Neural cell (in vitro differentiated cells): ENCODE measurements at regions not wholly inside any gene's neighbourhood (a gene's known extent, or its start where the extent isn't known, plus 50 kb on each side); places are given as distances from the start of the nearest gene placed in this dataset.

Source experiments
- H2AFZ ChIP-seq: fragments of 200-600, 300-800 bp; sonication (generic), shearing (Covaris generic); 2 replicates; pipeline ENCODE4 v1.6.0; 2014; ENCODE audit warnings: low read depth, mild to moderate bottlenecking, antibody characterized with exemption, low read length, moderate library complexity
- H3F3A ChIP-seq: fragments of 200-600 bp; shearing (Covaris generic); 2 replicates; pipeline ENCODE4 v1.6.1; 2016; ENCODE audit warnings: mild to moderate bottlenecking, moderate library complexity, mixed read lengths, antibody characterized with exemption, low read length; ENCODE audit not compliant: insufficient read depth, poor library complexity, severe bottlenecking
- H3K27ac ChIP-seq: fragments of 200-600, 300-800 bp; sonication (generic), shearing (Covaris generic); 2 replicates; pipeline ENCODE4 v1.5.1; 2014; ENCODE audit warnings: mild to moderate bottlenecking, low read length, moderate library complexity
- H3K27me3 ChIP-seq: fragments of 300-800, 200-600 bp; sonication (generic), shearing (Covaris generic); 2 replicates; pipeline ENCODE4 v1.6.0; 2014; ENCODE audit warnings: mild to moderate bottlenecking, low read depth, low read length, moderate library complexity; ENCODE audit not compliant: insufficient read depth
- H3K36me3 ChIP-seq: fragments of 300-800, 200-600 bp; sonication (generic), shearing (Covaris generic); 2 replicates; pipeline ENCODE4 v1.5.1; 2014; ENCODE audit warnings: mild to moderate bottlenecking, antibody characterized with exemption, low read length, moderate library complexity; ENCODE audit not compliant: insufficient read depth
- H3K4me2 ChIP-seq: fragments of 300-800, 200-600 bp; sonication (generic), shearing (Covaris generic); 2 replicates; pipeline ENCODE4 v1.6.0; 2014; ENCODE audit warnings: mild to moderate bottlenecking, low read length
- H3K4me3 ChIP-seq: fragments of 300-800, 200-600 bp; sonication (generic), shearing (Covaris generic); 2 replicates; pipeline ENCODE4 v1.5.1; 2014; ENCODE audit warnings: mild to moderate bottlenecking, low read length, moderate library complexity
- H3K79me2 ChIP-seq: fragments of 200-600 bp; shearing (Covaris generic); replicated peaks from 2 replicates; pipeline ENCODE4 v1.6.0; 2014; ENCODE audit warnings: mild to moderate bottlenecking, low read length, moderate library complexity; ENCODE audit not compliant: insufficient read depth
- H3K9ac ChIP-seq: fragments of 300-800, 200-600 bp; sonication (generic), shearing (Covaris generic); 2 replicates; pipeline ENCODE4 v1.6.1; 2016; ENCODE audit warnings: mild to moderate bottlenecking, low read length, mixed read lengths
- H3K9me2 ChIP-seq: fragments of 200-600 bp; shearing (Covaris generic); 2 replicates; pipeline ENCODE4 v1.6.1; 2016; ENCODE audit warnings: mild to moderate bottlenecking, low read length, mixed read lengths; ENCODE audit not compliant: insufficient read depth
- H3K9me3 ChIP-seq: fragments of 200-600, 300-800 bp; sonication (generic), shearing (Covaris generic); 2 replicates; pipeline ENCODE4 v1.6.1; 2016; ENCODE audit warnings: mild to moderate bottlenecking, mixed run types, low read length, moderate library complexity, mixed read lengths
- H4K20me1 ChIP-seq: fragments of 200-600 bp; shearing (Covaris generic); 2 replicates; pipeline ENCODE4 v1.6.1; 2016; ENCODE audit warnings: mild to moderate bottlenecking, mixed run types; ENCODE audit not compliant: insufficient read depth
- CTCF ChIP-seq: fragments of 450-650 bp; IDR thresholded peaks from 2 replicates; pipeline ENCODE4 v1.5.1; 2014; ENCODE audit warnings: antibody characterized with exemption, mild to moderate bottlenecking, moderate library complexity; ENCODE audit not compliant: poor library complexity, severe bottlenecking
- EP300 ChIP-seq: fragments of 450-650 bp; conservative IDR thresholded peaks from 2 replicates; pipeline ENCODE4 v1.6.1; 2014; ENCODE audit warnings: antibody characterized with exemption, mild to moderate bottlenecking, moderate library complexity; ENCODE audit not compliant: poor library complexity, severe bottlenecking
- EZH2 ChIP-seq: fragments of 200-600, 300-800 bp; shearing (Covaris generic), sonication (generic); IDR thresholded peaks from 2 replicates; pipeline ENCODE4 v1.6.1; 2014; ENCODE audit warnings: antibody characterized with exemption, low read length, borderline replicate concordance, mild to moderate bottlenecking; ENCODE audit not compliant: insufficient read depth, poor library complexity, severe bottlenecking
- MXI1 ChIP-seq: fragments of 450-650 bp; conservative IDR thresholded peaks from 2 replicates; pipeline ENCODE4 v1.6.1; 2014; ENCODE audit warnings: antibody characterized with exemption, mild to moderate bottlenecking; ENCODE audit not compliant: poor library complexity, severe bottlenecking
- POLR2AphosphoS5 ChIP-seq: IDR thresholded peaks from 2 replicates; pipeline ENCODE4 v1.6.1; 2012
- RAD21 ChIP-seq: fragments of 450-650 bp; conservative IDR thresholded peaks from 2 replicates; pipeline ENCODE4 v1.6.1; 2014; ENCODE audit warnings: antibody characterized with exemption, mild to moderate bottlenecking, moderate library complexity
- REST ChIP-seq: IDR thresholded peaks from 2 replicates; pipeline ENCODE4 v1.6.1; 2012; ENCODE audit warnings: borderline replicate concordance
- SMC3 ChIP-seq: fragments of 450-650 bp; conservative IDR thresholded peaks from 2 replicates; pipeline ENCODE4 v1.6.1; 2014; ENCODE audit warnings: antibody characterized with exemption, mild to moderate bottlenecking, moderate library complexity; ENCODE audit not compliant: poor library complexity
- TAF1 ChIP-seq: IDR thresholded peaks from 2 replicates; pipeline ENCODE4 v1.6.1; 2012; ENCODE audit warnings: low read depth

GRCh38 chr18:76720683-76721082 lies 101.7 kb upstream of the ZNF236 start:
- H3F3A ChIP-seq: no peaks in the 10 kb centered on the region
- no peaks in the 10 kb centered on the region for H3K9me2 ChIP-seq
- H3K9ac ChIP-seq: no peak overlapping the region
- H3K36me3 ChIP-seq: no peaks in the 10 kb centered on the region
- no peaks in the 10 kb centered on the region for H4K20me1 ChIP-seq
- no peak overlapping the region for H3K4me3 ChIP-seq
- no peak overlapping the region for H2AFZ ChIP-seq
- H3K9me3 ChIP-seq: no peaks in the 10 kb centered on the region
- H3K4me2 ChIP-seq: no peak overlapping the region
- no peaks in the 10 kb centered on the region for H3K79me2 ChIP-seq
- H3K27me3 ChIP-seq: no peaks in the 10 kb centered on the region
- TF ChIP-seq SMC3: no peak
- H3K27ac ChIP-seq: no peak overlapping the region

GRCh38 chr18:76715012-76715610 lies 107.2 kb upstream of the ZNF236 start:
- Histone ChIP-seq H3K4me3 (no peak overlapping the region), H3K79me2 (no peaks in the 10 kb centered on the region), H4K20me1 (no peaks in the 10 kb centered on the region), H3K4me2 (no peak overlapping the region), H3K9ac (no peak overlapping the region), H2AFZ (no peak overlapping the region), H3K27me3 (no peaks in the 10 kb centered on the region), H3K9me3 (no peaks in the 10 kb centered on the region), H3K27ac (no peak overlapping the region), H3K9me2 (no peaks in the 10 kb centered on the region), H3K36me3 (no peaks in the 10 kb centered on the region), H3F3A (no peaks in the 10 kb centered on the region)
- no peak for TF ChIP-seq SMC3
- no peak for TF ChIP-seq EZH2
- TF ChIP-seq TAF1: no peak
- TF ChIP-seq EP300: no peak
- TF ChIP-seq MXI1: no peak
- no peak for TF ChIP-seq RAD21
- no peak for TF ChIP-seq CTCF
- TF ChIP-seq POLR2AphosphoS5: no peak
- no peak for TF ChIP-seq REST

DNA sequence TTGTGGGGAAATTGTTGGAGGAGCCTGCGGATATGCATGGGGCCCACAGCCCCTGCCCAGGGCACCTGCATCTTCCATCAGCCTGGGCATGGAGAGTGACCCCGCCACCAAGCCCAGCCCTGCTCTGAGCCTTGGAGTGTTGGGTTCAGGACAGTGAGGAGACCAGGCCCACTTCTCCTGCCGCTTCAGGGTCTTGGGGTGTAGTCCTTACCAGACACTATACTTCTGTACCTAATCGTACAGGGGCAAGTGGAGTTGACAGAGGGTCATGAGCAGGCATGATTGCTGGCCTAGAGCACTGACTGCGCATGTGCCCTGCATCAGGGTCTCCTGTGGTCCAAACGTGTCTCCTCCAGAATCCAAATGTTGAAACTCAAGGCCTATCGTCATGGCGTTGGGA lies 108.9 kb upstream of the ZNF236 start:
- H3K27me3 ChIP-seq: no peaks in the 10 kb centered on the region
- H3K27ac ChIP-seq: no peak overlapping the region
- no peaks in the 10 kb centered on the region for H3K79me2 ChIP-seq
- H2AFZ ChIP-seq: no peak overlapping the region
- no peaks in the 10 kb centered on the region for H3K36me3 ChIP-seq
- no peaks in the 10 kb centered on the region for H4K20me1 ChIP-seq
- H3K4me2 ChIP-seq: no peak overlapping the region
- no peaks in the 10 kb centered on the region for H3F3A ChIP-seq
- no peak overlapping the region for H3K9ac ChIP-seq
- no peak for TF ChIP-seq REST
- no peak for TF ChIP-seq SMC3
- TF ChIP-seq TAF1: no peak
- no peak for TF ChIP-seq CTCF
- TF ChIP-seq POLR2AphosphoS5: no peak
- TF ChIP-seq EP300: no peak
- no peak for TF ChIP-seq EZH2
- TF ChIP-seq RAD21: no peak
- no peak for TF ChIP-seq MXI1
- H3K9me2 ChIP-seq: no peaks in the 10 kb centered on the region
- no peak overlapping the region for H3K4me3 ChIP-seq
- H3K9me3 ChIP-seq: no peaks in the 10 kb centered on the region
